Left lung (tissue), 4 donors: ENCODE measurements at regions not wholly inside any gene's neighbourhood (a gene's known extent, or its start where the extent isn't known, plus 50 kb on each side); places are given as distances from the start of the nearest gene placed in this dataset.

Source experiments
- ATAC-seq: fragments of 200-7000 bp; cut with Tn5 transposase; one replicate; pipeline ENCODE4 v1.9.1; 2020; ENCODE audit warnings: moderate library complexity
- DNase-seq, 4 donors: peaks; one replicate each; pipeline ENCODE4 v3.0.0-alpha.2; 2013 to 2020
- H3K27ac ChIP-seq, 2 donors: fragments of 200-600 bp; sonication (generic) in 1 of 2; one replicate each; pipeline versions ENCODE4 v1.5.0 to v1.8.0; 2020 to 2021
- H3K27me3 ChIP-seq, 2 donors: fragments of 200-600 bp; sonication (generic) in 1 of 2; one replicate each; pipeline versions ENCODE4 v1.5.0 to v1.8.0; 2020 to 2021
- H3K36me3 ChIP-seq, 2 donors: fragments of 200-600 bp; sonication (generic) in 1 of 2; one replicate each; pipeline versions ENCODE4 v1.5.0 to v1.8.0; 2020 to 2021
- H3K4me1 ChIP-seq, 2 donors: fragments of 200-600 bp; one replicate each; pipeline ENCODE4 v1.8.0; 2021
- H3K4me3 ChIP-seq, 2 donors: fragments of 200-600 bp; sonication (generic) in 1 of 2; one replicate each; pipeline versions ENCODE4 v1.5.0 to v1.8.0; 2020 to 2021; ENCODE audit warnings: mild to moderate bottlenecking in 1 of 2
- H3K9me3 ChIP-seq, 2 donors: fragments of 200-600 bp; sonication (generic) in 1 of 2; one replicate each; pipeline versions ENCODE4 v1.5.0 to v1.8.0; 2020 to 2021
- CTCF ChIP-seq, 2 donors: fragments of 200-600 bp; sonication (generic) in 1 of 2; IDR thresholded peaks; one replicate each; pipeline versions ENCODE4 v1.5.0 to v1.8.0; 2021; ENCODE audit warnings: antibody characterized with exemption in 2 of 2
- intact Hi-C, 2 donors: fragments of 100-400 bp; cut with DNase I; formaldehyde crosslinking; loops; one replicate each; pipeline versions ENCODE4 v1.11.2 to v1.14.2; 2022
- donor health status: DM: no; HTN: yes; CAD: no.
- donor health status: DM: no; HTN: no; CAD: no.

DNA sequence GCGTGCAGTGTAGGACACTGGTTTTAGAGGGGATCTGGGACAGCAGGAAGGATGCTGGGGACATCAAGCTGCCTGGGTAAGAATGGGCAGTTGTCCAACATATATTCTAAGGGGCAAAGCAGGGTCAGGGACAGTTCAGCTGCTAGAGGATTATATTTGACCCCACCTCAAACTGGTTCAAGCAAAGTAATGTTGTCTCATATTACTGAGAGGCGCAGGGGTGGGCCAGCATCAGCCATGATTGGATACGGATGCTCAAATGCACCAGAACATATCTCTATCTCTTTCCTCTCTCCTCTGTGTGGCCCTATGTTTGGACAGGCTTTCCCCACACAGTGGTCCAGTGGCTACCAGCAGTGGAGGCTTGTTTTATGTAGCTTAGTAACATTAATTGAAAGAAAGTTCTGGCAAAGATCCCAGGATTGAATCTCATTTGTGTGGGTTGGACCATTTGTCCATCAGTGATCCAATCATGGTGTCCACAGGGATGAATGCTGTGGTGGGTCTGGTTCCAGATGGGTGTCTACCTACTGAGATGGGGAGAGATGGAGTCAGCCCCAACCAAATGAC lies 49.8 kb upstream of the RGMA start:
- no peaks in the 10 kb centered on the region for H3K9me3 ChIP-seq
- no peak for ATAC-seq
- H3K27ac ChIP-seq, result no peak overlapping the region
- no peak overlapping the region for H3K4me3 ChIP-seq
- no peaks in the 10 kb centered on the region for H3K36me3 ChIP-seq
- H3K27me3 ChIP-seq, result no peaks in the 10 kb centered on the region
- no peaks in the 10 kb centered on the region for H3K4me1 ChIP-seq
- intact Hi-C loops, result no loop called here
- no peak for DNase-seq
- no peak for TF ChIP-seq CTCF (IDR thresholded peaks at IDR 0.05)
